ENCODE measurements at regions not wholly inside any gene's neighbourhood (a gene's known extent, or its start where the extent isn't known, plus 50 kb on each side); places are given as distances from the start of the nearest gene placed in this dataset.

GRCh38 chr10:29069941-29070340, 218.9 kb upstream of the LYZL1 start:
- no peak overlapping the region for H3K27ac ChIP-seq (ENCODE audit: low read depth in 1 of 2, low read length in 2 of 2)
- no peaks in the 10 kb centered on the region for H3K4me1 ChIP-seq (ENCODE audit: control insufficient read depth in 1 of 2, insufficient read depth in 2 of 2, low read length in 2 of 2)
- no CpG with 5 or more reads among the region's 4 CpGs for WGBS (ENCODE audit: insufficient coverage)
- no peak overlapping the region for H3K9ac ChIP-seq (ENCODE audit: insufficient read depth, low read length, poor library complexity, severe bottlenecking)
- Mint-ChIP-seq H3K4me1 (no peaks in the 10 kb centered on the region), H3K27ac (peak overlapping the region in 1 of 7 donors; percentile 42), H3K36me3 (no peaks in the 10 kb centered on the region), H3K9me3 (peaks cover 0 to 4% (median 0%) of the 10 kb centered on the region in 7 donors), H3K27me3 (ENCODE audit: low read depth in 3 of 3) (peaks cover 0 to 8% (median 4%) of the 10 kb centered on the region in 3 donors), H3K4me3 (no peak overlapping the region)
- H4K20me1 ChIP-seq (ENCODE audit: insufficient read depth, low read length) = no peaks in the 10 kb centered on the region
- DNase-seq = no peak
- H3K4me3 ChIP-seq (replicated peaks in 1 of 3; ENCODE audit: low read depth in 2 of 3, low read length in 3 of 3) = no peak overlapping the region
- no peak overlapping the region for H2AFZ ChIP-seq (ENCODE audit: insufficient read depth, low read depth, low read length, poor library complexity, severe bottlenecking)
- H3K27me3 ChIP-seq (ENCODE audit: control insufficient read depth in 2 of 2, insufficient read depth in 2 of 2, low read length in 2 of 2) = no peaks in the 10 kb centered on the region
- H3K36me3 ChIP-seq (replicated peaks in 1 of 2; ENCODE audit: control insufficient read depth in 1 of 2, insufficient read depth in 2 of 2, low read length in 2 of 2) = no peaks in the 10 kb centered on the region
- H3K9me3 ChIP-seq (replicated peaks in 1 of 2; ENCODE audit: control insufficient read depth in 1 of 2, insufficient read depth in 1 of 2, low read length in 2 of 2) = no peaks in the 10 kb centered on the region
- no peak for TF ChIP-seq CTCF (IDR thresholded peaks at IDR 0.05)
- H3K79me2 ChIP-seq (ENCODE audit: insufficient read depth, low read length) = no peaks in the 10 kb centered on the region
- intact Hi-C loops (cut with micrococcal nuclease) = no loop called here
- H3K4me2 ChIP-seq (replicated peaks; ENCODE audit: extremely low read depth, low read length, poor library complexity, severe bottlenecking) = no peak overlapping the region

GRCh38 chr10:29078919-29079318, 210.0 kb upstream of the LYZL1 start:
- no peak overlapping the region for H3K27ac Mint-ChIP-seq
- Histone ChIP-seq H3K9ac (ENCODE audit: insufficient read depth, low read length, poor library complexity, severe bottlenecking) (no peak overlapping the region), H3K27me3 (ENCODE audit: control insufficient read depth in 2 of 2, insufficient read depth in 2 of 2, low read length in 2 of 2) (no peaks in the 10 kb centered on the region), H2AFZ (ENCODE audit: insufficient read depth, low read depth, low read length, poor library complexity, severe bottlenecking) (no peak overlapping the region), H4K20me1 (ENCODE audit: insufficient read depth, low read length) (no peaks in the 10 kb centered on the region), H3K79me2 (ENCODE audit: insufficient read depth, low read length) (no peaks in the 10 kb centered on the region), H3K9me3 (replicated peaks in 1 of 2; ENCODE audit: control insufficient read depth in 1 of 2, insufficient read depth in 1 of 2, low read length in 2 of 2) (no peaks in the 10 kb centered on the region), H3K4me3 (replicated peaks in 1 of 3; ENCODE audit: low read depth in 2 of 3, low read length in 3 of 3) (no peak overlapping the region), H3K4me2 (replicated peaks; ENCODE audit: extremely low read depth, low read length, poor library complexity, severe bottlenecking) (no peak overlapping the region), H3K4me1 (ENCODE audit: control insufficient read depth in 1 of 2, insufficient read depth in 2 of 2, low read length in 2 of 2) (no peaks in the 10 kb centered on the region), H3K36me3 (replicated peaks in 1 of 2; ENCODE audit: control insufficient read depth in 1 of 2, insufficient read depth in 2 of 2, low read length in 2 of 2) (no peaks in the 10 kb centered on the region), H3K27ac (ENCODE audit: low read depth in 1 of 2, low read length in 2 of 2) (no peak overlapping the region)
- H3K36me3 Mint-ChIP-seq = no peaks in the 10 kb centered on the region
- 90% methylated on average over 2 of the region's 4 CpGs for WGBS (ENCODE audit: insufficient coverage)
- no peak for TF ChIP-seq CTCF (IDR thresholded peaks at IDR 0.05)
- H3K4me3 Mint-ChIP-seq = no peak overlapping the region
- no peak for DNase-seq
- H3K9me3 Mint-ChIP-seq = peaks cover 0 to 4% (median 0%) of the 10 kb centered on the region in 7 donors
- no peaks in the 10 kb centered on the region for H3K4me1 Mint-ChIP-seq
- intact Hi-C loops (cut with micrococcal nuclease) = no loop called here
- H3K27me3 Mint-ChIP-seq (ENCODE audit: low read depth in 3 of 3) = peaks cover 0 to 2% (median 0%) of the 10 kb centered on the region in 3 donors
